ENCODE measurements at regions not wholly inside any gene's neighbourhood (a gene's known extent, or its start where the extent isn't known, plus 50 kb on each side); places are given as distances from the start of the nearest gene placed in this dataset.

DNA sequence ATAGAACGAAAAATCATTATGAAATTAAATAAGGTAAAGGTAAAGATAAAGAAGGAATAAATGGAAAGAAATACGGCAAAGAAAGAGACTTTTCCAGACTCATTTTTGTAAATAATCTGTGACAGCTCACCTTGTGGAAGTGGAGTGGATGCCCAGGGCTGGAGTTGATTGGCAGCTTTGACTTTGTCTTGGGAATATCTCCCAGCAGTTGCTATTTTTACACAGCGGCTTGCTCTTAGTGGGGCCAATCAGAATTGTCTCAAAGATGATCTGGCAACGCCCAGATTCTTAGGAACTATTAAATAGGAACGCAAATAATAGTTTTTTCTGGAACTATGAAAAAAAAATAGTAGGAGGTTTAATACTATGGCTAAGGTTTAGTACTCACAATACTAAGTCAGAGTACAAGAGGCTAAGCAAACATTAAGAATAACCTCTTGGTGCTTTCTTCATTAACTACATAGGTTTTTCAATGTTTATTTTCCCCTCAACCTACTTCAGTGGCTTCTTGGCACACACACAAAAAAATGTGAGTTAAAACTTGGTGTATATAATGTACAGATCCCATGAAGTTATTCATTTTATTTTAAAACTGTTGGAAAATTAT, 132.7 kb downstream of the TRAM1L1 start:
- TF ChIP-seq POLR2A (IDR thresholded peaks at IDR 0.05; ENCODE audit: low read depth, low read length), result no peak
- no peak for TF ChIP-seq POLR2AphosphoS5 (IDR thresholded peaks at IDR 0.05; ENCODE audit: low read depth, low read length)
- no peak for TF ChIP-seq TAF1 (IDR thresholded peaks at IDR 0.05; ENCODE audit: borderline replicate concordance, low read depth, low read length)
